Endothelial cell of umbilical vein (primary cell): ENCODE measurements at regions not wholly inside any gene's neighbourhood (a gene's known extent, or its start where the extent isn't known, plus 50 kb on each side); places are given as distances from the start of the nearest gene placed in this dataset.

ENCODE experiments used
- BruUV-seq: library from RNA; stranded (reverse); fragments of 400-500 nt; replicated peaks from 2 replicates; lab custom pipeline; 2021; lab: Mats Ljungman, UMichigan
- CTCF ChIA-PET: fragments of 300-600, 350-600 bp; sonication (Branson Sonifier 250); formaldehyde crosslinking; loops from one replicate; lab custom pipeline; 2021; ENCODE audit warnings: antibody characterized with exemption, inconsistent platforms; lab: Charles Lee
- POLR2A ChIA-PET: fragments of 300-600, 350-600 bp; sonication (Branson Sonifier 250); formaldehyde crosslinking; loops from one replicate; lab custom pipeline; 2021; ENCODE audit warnings: antibody characterized with exemption, inconsistent platforms; lab: Charles Lee
- DNase-seq: peaks from one replicate; pipeline ENCODE4 v3.0.0-alpha.2; 2011; ENCODE audit warnings: low read depth, low spot score
- FAIRE-seq: peaks from 2 replicates; lab custom pipeline; 2011; peaks lifted over from hg19 to GRCh38; lab: Jason Lieb, UNC
- H2AFZ ChIP-seq: 2 replicates; pipeline ENCODE4 v1.6.0; 2012; ENCODE audit warnings: low read depth, low read length, control low read depth, inconsistent platforms
- H3K27ac ChIP-seq: 2 replicates; pipeline ENCODE4 v1.5.1; 2011; ENCODE audit warnings: low read depth, mild to moderate bottlenecking, control low read depth, low read length, moderate library complexity; ENCODE audit not compliant: insufficient read depth
- H3K27me3 ChIP-seq, 2 experiments: 2 replicates each; pipeline versions ENCODE4 v1.6.0 to v1.6.1; 2011; ENCODE audit warnings: low read length in 2 of 2, mixed read lengths in 1 of 2; ENCODE audit not compliant: control insufficient read depth in 2 of 2, insufficient read depth in 2 of 2
- H3K36me3 ChIP-seq, 2 experiments: 2 replicates in 1 of 2; 3 replicates in 1 of 2; pipeline ENCODE4 v1.5.1; 2011; ENCODE audit warnings: low read length in 2 of 2, mild to moderate bottlenecking in 1 of 2, moderate library complexity in 1 of 2; ENCODE audit not compliant: control insufficient read depth in 2 of 2, insufficient read depth in 2 of 2; ENCODE audit errors: extremely low read depth in 1 of 2
- H3K4me1 ChIP-seq: 3 replicates; pipeline ENCODE4 v1.5.1; 2011; ENCODE audit warnings: mild to moderate bottlenecking, low read length; ENCODE audit not compliant: control insufficient read depth, insufficient read depth; ENCODE audit errors: extremely low read depth
- H3K4me2 ChIP-seq: 2 replicates; pipeline ENCODE4 v1.6.1; 2011; ENCODE audit warnings: low read length, control low read depth, mixed read lengths; ENCODE audit not compliant: insufficient read depth
- H3K4me3 ChIP-seq, 3 experiments: fragments of 200-600 bp in 1 of 3; sonication (generic), shearing (Covaris generic) in 1 of 3; replicated peaks in 1 of 3; 2 replicates each; pipeline ENCODE4 v1.5.1; 2011 to 2016; ENCODE audit warnings: control low read depth in 3 of 3, low read length in 3 of 3, mild to moderate bottlenecking in 2 of 3, inconsistent platforms in 1 of 3, low read depth in 1 of 3, moderate library complexity in 1 of 3; ENCODE audit not compliant: insufficient read depth in 1 of 3
- H3K79me2 ChIP-seq: 2 replicates; pipeline ENCODE4 v1.6.0; 2012; ENCODE audit warnings: low read length, inconsistent platforms; ENCODE audit not compliant: control insufficient read depth, insufficient read depth
- H3K9ac ChIP-seq: replicated peaks from 2 replicates; pipeline ENCODE3; 2011; ENCODE audit warnings: low read length, control low read depth; ENCODE audit not compliant: insufficient read depth; ENCODE audit errors: extremely low read depth
- H3K9me1 ChIP-seq: replicated peaks from 3 replicates; pipeline ENCODE4 v1.6.0; 2011; ENCODE audit warnings: mild to moderate bottlenecking, low read length; ENCODE audit not compliant: control insufficient read depth, insufficient read depth; ENCODE audit errors: extremely low read depth
- H3K9me3 ChIP-seq: replicated peaks from 2 replicates; pipeline ENCODE4 v1.5.1; 2012; ENCODE audit warnings: low read length, inconsistent platforms; ENCODE audit not compliant: control insufficient read depth, insufficient read depth
- H4K20me1 ChIP-seq: replicated peaks from 2 replicates; pipeline ENCODE3; 2011; ENCODE audit warnings: mild to moderate bottlenecking, low read length; ENCODE audit not compliant: control insufficient read depth, insufficient read depth; ENCODE audit errors: extremely low read depth
- CTCF ChIP-seq, 2 donors: IDR thresholded peaks; 1 replicate in 1 of 2; 2 replicates in 1 of 2; pipeline ENCODE4 v1.5.1; 2011; ENCODE audit warnings: low read length in 2 of 2, mild to moderate bottlenecking in 2 of 2, moderate library complexity in 2 of 2, control low read depth in 1 of 2, inconsistent platforms in 1 of 2, low read depth in 1 of 2; ENCODE audit not compliant: insufficient read depth in 1 of 2; ENCODE audit errors: extremely low read depth in 1 of 2
- FOS ChIP-seq: IDR thresholded peaks from 2 replicates; pipeline ENCODE4 v1.6.1; 2011; ENCODE audit warnings: mild to moderate bottlenecking, low read length, moderate library complexity, borderline replicate concordance; ENCODE audit not compliant: insufficient read depth
- GATA2 ChIP-seq: IDR thresholded peaks from 2 replicates; pipeline ENCODE4 v1.7.0; 2011; ENCODE audit warnings: low read depth, mild to moderate bottlenecking, moderate library complexity, mixed read lengths, low read length; ENCODE audit not compliant: insufficient read length, insufficient read depth
- JUN ChIP-seq: IDR thresholded peaks from 2 replicates; pipeline ENCODE4 v1.6.1; 2011; ENCODE audit warnings: borderline replicate concordance, low read depth; ENCODE audit not compliant: insufficient read length, insufficient read depth
- MAX ChIP-seq: IDR thresholded peaks from 2 replicates; pipeline ENCODE4 v1.6.1; 2011; ENCODE audit not compliant: insufficient read depth, insufficient read length
- MYC ChIP-seq: IDR thresholded peaks from one replicate; pipeline ENCODE4 v1.6.1; 2011; ENCODE audit warnings: mild to moderate bottlenecking, low read depth, low read length
- POLR2A ChIP-seq: IDR thresholded peaks from 2 replicates; pipeline ENCODE4 v1.6.1; 2012; ENCODE audit warnings: low read depth, mild to moderate bottlenecking, control low read depth, low read length
- POLR2AphosphoS5 ChIP-seq: IDR thresholded peaks from 2 replicates; pipeline ENCODE4 v1.6.1; 2012; ENCODE audit warnings: low read depth, mild to moderate bottlenecking, control low read depth, low read length, moderate library complexity; ENCODE audit not compliant: insufficient read depth
- dilution Hi-C: fragments of 300-500 bp; cut with MboI; formaldehyde crosslinking; loops from one replicate; pipeline ENCODE4 v1.15.0; 2019; ENCODE audit warnings: low sequenced_read_pairs; ENCODE audit not compliant: extremely low pct_ligation_motif_present
- intact Hi-C: fragments of 100-400 bp; cut with micrococcal nuclease; formaldehyde crosslinking; loops from one replicate; pipeline ENCODE4 v1.10.0; 2022

- dilution Hi-C loops (no loop called here), intact Hi-C loops (no loop called here)
- no peaks in the 10 kb centered on the region for H3K79me2 ChIP-seq
- no peaks in the 10 kb centered on the region for H3K36me3 ChIP-seq
- no peaks in the 10 kb centered on the region for H4K20me1 ChIP-seq
- TF ChIP-seq JUN (no peak), FOS (no peak), GATA2 (no peak), MAX (no peak), POLR2A (no peak), MYC (no peak), CTCF (IDR thresholded peaks at IDR 0.05; ENCODE audit: extremely low read depth in 1 of 2, insufficient read depth in 1 of 2, low read depth in 1 of 2, low read length in 2 of 2) (no peak), POLR2AphosphoS5 (no peak)
- no peak overlapping the region for H3K4me3 ChIP-seq
- no TSS peak for BruUV-seq
- no peak for DNase-seq
- no peaks in the 10 kb centered on the region for H3K9me1 ChIP-seq
- H3K4me1 ChIP-seq, result no peaks in the 10 kb centered on the region
- no peak overlapping the region for H3K4me2 ChIP-seq
- H2AFZ ChIP-seq, result no peak overlapping the region
- POLR2A ChIA-PET, result no interaction called here
- CTCF ChIA-PET, result no interaction called here
- FAIRE-seq, result no peak
- no peaks in the 10 kb centered on the region for H3K9me3 ChIP-seq
- no peak overlapping the region for H3K27ac ChIP-seq
- H3K27me3 ChIP-seq, result no peaks in the 10 kb centered on the region
- H3K9ac ChIP-seq, result no peak overlapping the region
Observed at GRCh38 chr2:60298006-60298696, 255.3 kb downstream of the BCL11A start.
